WERI-Rb-1 (cell line): ENCODE measurements at regions not wholly inside any gene's neighbourhood (a gene's known extent, or its start where the extent isn't known, plus 50 kb on each side); places are given as distances from the start of the nearest gene placed in this dataset.

ENCODE experiments used
- DNase-seq: peaks from one replicate; pipeline ENCODE4 v3.0.0-alpha.2; 2020
- H3K27ac ChIP-seq: fragments of 250-450 bp; sonication (Bioruptor Pico); 2 replicates; pipeline ENCODE4 v1.5.1; 2020; ENCODE audit warnings: mild to moderate bottlenecking, moderate library complexity
- H3K27me3 ChIP-seq: fragments of 250-450 bp; sonication (Bioruptor Pico); 2 replicates; pipeline ENCODE4 v1.5.1; 2021; ENCODE audit warnings: mild to moderate bottlenecking, low read depth, moderate library complexity; ENCODE audit not compliant: insufficient read depth, severe bottlenecking
- H3K36me3 ChIP-seq: fragments of 250-450 bp; sonication (Bioruptor Pico); 2 replicates; pipeline ENCODE4 v1.5.1; 2020; ENCODE audit warnings: mild to moderate bottlenecking, moderate library complexity
- H3K4me3 ChIP-seq: 2 replicates; pipeline ENCODE4 v1.5.1; 2011; ENCODE audit warnings: low read depth, mild to moderate bottlenecking, control low read depth, low read length
- H3K9me3 ChIP-seq: fragments of 250-450 bp; sonication (Bioruptor Pico); 2 replicates; pipeline ENCODE4 v1.5.1; 2021; ENCODE audit warnings: mild to moderate bottlenecking, moderate library complexity; ENCODE audit not compliant: severe bottlenecking
- TF ChIP-seq, protein P1 (sequence below): IDR thresholded peaks from 2 replicates; pipeline ENCODE4 v1.5.1; 2011; ENCODE audit warnings: low read depth, mild to moderate bottlenecking, control low read depth, inconsistent platforms, low read length

DNA sequence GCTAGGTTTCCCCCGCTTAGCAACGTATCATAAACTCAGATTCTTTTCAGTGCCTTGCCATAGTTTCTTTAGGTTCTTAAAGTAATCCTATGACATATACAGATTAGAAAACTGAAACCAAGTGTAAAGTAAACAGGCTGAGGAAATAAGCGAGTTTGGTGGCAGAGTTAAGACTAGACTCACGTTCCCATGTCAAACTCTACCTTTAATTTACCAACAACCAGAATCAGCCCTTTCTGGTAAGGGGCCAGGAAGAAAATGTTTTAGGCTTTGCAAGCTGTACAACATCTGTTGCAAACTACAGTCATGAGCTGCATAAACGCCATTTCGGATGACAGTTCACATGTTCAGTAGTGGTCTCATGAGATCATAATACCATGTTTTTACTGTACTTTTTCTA, 128.0 kb upstream of the PRICKLE2 start:
- DNase-seq = no peak

DNA sequence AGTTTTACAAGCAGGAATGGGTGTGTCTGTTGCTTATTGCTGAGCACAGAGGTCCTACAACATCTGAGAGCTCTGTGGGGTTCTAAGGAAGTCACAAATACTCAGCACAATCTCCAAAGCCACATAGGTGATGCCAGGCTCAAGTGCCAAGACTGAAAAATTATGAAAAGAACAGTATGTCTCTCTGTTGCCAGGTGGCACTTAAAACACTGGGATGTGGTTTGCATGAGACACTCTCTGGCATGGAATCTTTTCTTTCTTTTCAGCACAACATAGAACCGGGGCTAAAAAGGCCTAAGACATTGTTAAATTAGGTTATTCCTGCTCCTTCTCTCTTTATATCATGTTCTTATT, 127.3 kb upstream of the PRICKLE2 start:
- TF ChIP-seq, protein P1, sequence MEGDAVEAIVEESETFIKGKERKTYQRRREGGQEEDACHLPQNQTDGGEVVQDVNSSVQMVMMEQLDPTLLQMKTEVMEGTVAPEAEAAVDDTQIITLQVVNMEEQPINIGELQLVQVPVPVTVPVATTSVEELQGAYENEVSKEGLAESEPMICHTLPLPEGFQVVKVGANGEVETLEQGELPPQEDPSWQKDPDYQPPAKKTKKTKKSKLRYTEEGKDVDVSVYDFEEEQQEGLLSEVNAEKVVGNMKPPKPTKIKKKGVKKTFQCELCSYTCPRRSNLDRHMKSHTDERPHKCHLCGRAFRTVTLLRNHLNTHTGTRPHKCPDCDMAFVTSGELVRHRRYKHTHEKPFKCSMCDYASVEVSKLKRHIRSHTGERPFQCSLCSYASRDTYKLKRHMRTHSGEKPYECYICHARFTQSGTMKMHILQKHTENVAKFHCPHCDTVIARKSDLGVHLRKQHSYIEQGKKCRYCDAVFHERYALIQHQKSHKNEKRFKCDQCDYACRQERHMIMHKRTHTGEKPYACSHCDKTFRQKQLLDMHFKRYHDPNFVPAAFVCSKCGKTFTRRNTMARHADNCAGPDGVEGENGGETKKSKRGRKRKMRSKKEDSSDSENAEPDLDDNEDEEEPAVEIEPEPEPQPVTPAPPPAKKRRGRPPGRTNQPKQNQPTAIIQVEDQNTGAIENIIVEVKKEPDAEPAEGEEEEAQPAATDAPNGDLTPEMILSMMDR = no peak
- DNase-seq = no peak
- H3K27me3 ChIP-seq = no peaks in the 10 kb centered on the region
- no peaks in the 10 kb centered on the region for H3K36me3 ChIP-seq
- no peak overlapping the region for H3K4me3 ChIP-seq
- H3K27ac ChIP-seq = peak overlapping the region; percentile 55
- H3K9me3 ChIP-seq = no peaks in the 10 kb centered on the region

More for the DNA sequence above, 128.0 kb upstream of the PRICKLE2 start:
- Histone ChIP-seq H3K9me3 (no peaks in the 10 kb centered on the region), H3K4me3 (no peak overlapping the region), H3K27ac (peak overlapping the region; percentile 55), H3K36me3 (no peaks in the 10 kb centered on the region), H3K27me3 (no peaks in the 10 kb centered on the region)
- TF ChIP-seq, protein P1 = no peak

DNA sequence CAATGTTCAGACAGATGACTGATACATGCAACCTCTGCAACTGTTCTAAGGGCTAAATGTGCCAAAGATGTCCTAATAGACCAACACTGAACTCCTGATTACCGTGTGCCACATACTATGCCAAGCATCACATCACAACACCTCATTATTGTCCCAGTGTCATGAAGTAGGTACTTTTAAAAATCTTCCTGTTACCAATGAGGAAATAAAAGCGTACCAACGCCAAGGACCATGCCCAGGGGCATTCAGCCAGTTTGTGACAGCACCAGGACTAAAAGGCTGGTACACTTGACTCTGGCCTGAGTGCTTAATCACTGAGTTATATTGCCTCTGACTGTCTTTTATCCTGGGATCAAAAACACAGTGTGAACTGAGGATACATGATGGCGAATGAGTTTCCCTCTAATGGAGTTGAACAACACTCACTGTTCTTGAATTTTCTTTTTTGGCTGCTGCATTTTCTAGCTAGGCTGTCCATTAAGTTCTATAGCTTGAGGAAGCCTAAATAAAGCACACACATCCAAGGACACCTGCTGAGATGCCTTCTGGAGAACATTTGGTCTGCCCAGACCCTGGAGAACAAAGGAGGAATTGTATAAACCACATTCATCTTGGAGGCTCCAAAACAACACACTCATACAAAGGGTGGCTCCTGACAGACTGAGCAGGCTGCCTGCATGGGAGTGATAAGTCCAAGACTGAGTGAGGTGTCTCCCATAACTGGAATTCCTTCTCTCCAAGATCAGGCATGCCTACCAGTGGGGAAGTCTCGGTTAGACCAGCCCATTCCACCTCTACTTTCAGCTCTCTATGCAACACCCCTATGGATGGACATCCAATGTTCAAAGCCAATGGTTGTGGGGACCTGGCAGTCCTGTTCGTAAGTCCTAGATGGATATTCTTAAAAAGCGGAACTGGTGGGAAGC, 126.7 kb upstream of the PRICKLE2 start:
- TF ChIP-seq, protein P1 = no peak
- no peaks in the 10 kb centered on the region for H3K27me3 ChIP-seq
- no peak overlapping the region for H3K4me3 ChIP-seq
- no peaks in the 10 kb centered on the region for H3K9me3 ChIP-seq
- H3K27ac ChIP-seq = peak overlapping the region; percentile 55
- no peaks in the 10 kb centered on the region for H3K36me3 ChIP-seq
- no peak for DNase-seq

DNA sequence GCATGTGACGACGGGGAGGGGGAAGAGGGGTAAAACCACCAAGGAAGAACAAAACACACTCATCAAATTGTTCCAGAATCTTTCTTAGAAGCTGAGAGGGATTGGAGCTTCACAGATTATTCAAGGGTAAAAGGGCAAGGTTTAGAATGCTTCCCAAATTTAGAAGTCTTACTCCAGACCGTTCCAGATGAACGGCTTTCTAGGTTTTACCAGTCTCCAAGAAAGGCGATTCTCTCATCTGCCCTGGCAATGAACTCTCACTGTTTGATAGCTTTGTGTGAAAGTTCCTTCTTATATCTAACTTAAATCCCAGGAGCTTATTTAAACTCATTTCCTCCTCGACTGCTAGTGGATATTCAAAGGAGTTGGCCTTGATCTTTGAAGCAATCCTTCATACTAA, 124.3 kb upstream of the PRICKLE2 start:
- no peak overlapping the region for H3K4me3 ChIP-seq
- DNase-seq = no peak
- H3K27ac ChIP-seq = no peak overlapping the region
- H3K36me3 ChIP-seq = no peaks in the 10 kb centered on the region
- TF ChIP-seq, protein P1 = no peak
- H3K9me3 ChIP-seq = no peaks in the 10 kb centered on the region
- H3K27me3 ChIP-seq = no peaks in the 10 kb centered on the region

DNA sequence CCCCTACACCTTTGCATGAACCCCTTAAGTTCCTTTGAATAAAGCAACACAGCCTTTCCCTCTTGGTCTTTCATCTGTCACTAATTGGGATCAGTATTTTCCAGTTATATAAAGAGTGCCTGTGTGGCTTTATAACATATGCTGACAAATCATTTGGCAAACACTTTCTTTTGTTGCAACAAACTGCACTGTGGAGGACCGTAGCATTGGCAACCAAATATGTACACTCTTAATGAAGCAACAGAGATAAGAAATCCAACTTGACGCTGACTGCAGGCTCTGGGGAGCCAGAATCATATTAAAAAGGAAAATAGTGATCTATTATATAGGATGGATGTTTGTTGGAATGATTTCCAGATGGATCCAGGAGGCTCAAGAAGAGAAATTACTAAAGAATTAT, 120.1 kb upstream of the PRICKLE2 start:
- no peak for DNase-seq
- Histone ChIP-seq H3K4me3 (no peak overlapping the region), H3K9me3 (no peaks in the 10 kb centered on the region), H3K27ac (no peak overlapping the region), H3K36me3 (no peaks in the 10 kb centered on the region), H3K27me3 (no peaks in the 10 kb centered on the region)
- TF ChIP-seq, protein P1 = no peak
